HCT116 (cell line): ENCODE measurements at regions not wholly inside any gene's neighbourhood (a gene's known extent, or its start where the extent isn't known, plus 50 kb on each side); places are given as distances from the start of the nearest gene placed in this dataset.

Experiments used
- ATAC-seq: fragments of 200-7000 bp; cut with Tn5 transposase; 2 replicates; pipeline ENCODE4 v1.9.1; 2020; ENCODE audit warnings: mild to moderate bottlenecking, moderate library complexity
- BruUV-seq: library from RNA; stranded (reverse); fragments of 400-500 nt; replicated peaks from 2 replicates; lab custom pipeline; 2021; lab: Mats Ljungman, UMichigan
- CTCF ChIA-PET: fragments of 300-600 bp; sonication (Branson Sonifier 250); formaldehyde crosslinking; loops from one replicate; lab custom pipeline; 2021; ENCODE audit warnings: antibody characterized with exemption; lab: Charles Lee
- POLR2A ChIA-PET: fragments of 300-600, 350-600 bp; sonication (Branson Sonifier 250); formaldehyde crosslinking; loops from one replicate; lab custom pipeline; 2021; ENCODE audit warnings: antibody characterized with exemption; lab: Charles Lee
- RAD21 ChIA-PET, 2 experiments: fragments of 300-600 bp; sonication (Branson Sonifier 250); formaldehyde crosslinking; loops; one replicate each; lab custom pipeline; 2023; ENCODE audit warnings: low total read pairs in 2 of 2; ENCODE audit not compliant: uncharacterized antibody in 2 of 2, unreplicated experiment in 2 of 2, low non-redundant PET in 1 of 2; lab: Charles Lee
- DNase-seq: peaks from one replicate; pipeline ENCODE4 v3.0.0-alpha.2; 2010; ENCODE audit warnings: low read depth, low spot score
- H2AFZ ChIP-seq: fragments of 200-600 bp; shearing (Covaris generic), sonication (generic); 2 replicates; pipeline ENCODE4 v1.6.1; 2017; ENCODE audit warnings: low read depth, mixed run types, mixed read lengths, antibody characterized with exemption, low read length; ENCODE audit not compliant: poor library complexity, severe bottlenecking
- H3K27ac ChIP-seq: 2 replicates; pipeline ENCODE4 v1.5.1; 2012; ENCODE audit warnings: low read depth, low read length
- H3K27me3 ChIP-seq: fragments of 200-600 bp; sonication (generic); 2 replicates; pipeline ENCODE4 v1.6.1; 2016; ENCODE audit warnings: mixed run types, low read length, mixed read lengths; ENCODE audit not compliant: insufficient read depth
- H3K36me3 ChIP-seq, 2 experiments: fragments of 200-500 bp in 1 of 2; fragments of 200-600 bp in 1 of 2; sonication (Bioruptor generic) in 1 of 2; sonication (generic) in 1 of 2; 2 replicates each; pipeline versions ENCODE4 v1.5.1 to v1.6.1; 2014 to 2016; ENCODE audit warnings: low read length in 2 of 2, inconsistent platforms in 1 of 2, mixed read lengths in 1 of 2, mixed run types in 1 of 2; ENCODE audit not compliant: insufficient read depth in 2 of 2, control insufficient read depth in 1 of 2
- H3K4me1 ChIP-seq, 2 experiments: fragments of 200-600 bp in 1 of 2; sonication (generic) in 1 of 2; 2 replicates each; pipeline versions ENCODE4 v1.5.1 to v1.6.1; 2012 to 2017; ENCODE audit warnings: low read length in 2 of 2, inconsistent platforms in 1 of 2, mild to moderate bottlenecking in 1 of 2, mixed read lengths in 1 of 2, mixed run types in 1 of 2, moderate library complexity in 1 of 2; ENCODE audit not compliant: insufficient read depth in 2 of 2, control insufficient read depth in 1 of 2
- H3K4me2 ChIP-seq: fragments of 200-600 bp; sonication (generic); 2 replicates; pipeline ENCODE4 v1.6.1; 2017; ENCODE audit warnings: mixed run types, low read length, mixed read lengths
- H3K4me3 ChIP-seq, 2 experiments: fragments of 200-600 bp in 1 of 2; sonication (generic) in 1 of 2; replicated peaks in 1 of 2; 2 replicates each; pipeline ENCODE4 v1.5.1; 2011 to 2016; ENCODE audit warnings: low read length in 2 of 2, control low read depth in 1 of 2, low read depth in 1 of 2, mild to moderate bottlenecking in 1 of 2, mixed read lengths in 1 of 2, mixed run types in 1 of 2
- H3K79me2 ChIP-seq: fragments of 200-600 bp; sonication (generic); 2 replicates; pipeline ENCODE4 v1.6.1; 2017; ENCODE audit warnings: mild to moderate bottlenecking, mixed run types, low read length, moderate library complexity, mixed read lengths; ENCODE audit not compliant: insufficient read depth
- H3K9ac ChIP-seq: fragments of 200-600 bp; sonication (generic); 2 replicates; pipeline ENCODE4 v1.6.1; 2016; ENCODE audit warnings: low read length, mixed read lengths
- H3K9me2 ChIP-seq: fragments of 200-600 bp; sonication (generic), shearing (Covaris generic); 2 replicates; pipeline ENCODE4 v1.6.1; 2017; ENCODE audit warnings: mixed run types, mild to moderate bottlenecking, moderate library complexity; ENCODE audit not compliant: insufficient read depth
- H3K9me3 ChIP-seq, 2 experiments: fragments of 200-500 bp in 1 of 2; fragments of 200-600 bp in 1 of 2; sonication (Bioruptor generic) in 1 of 2; sonication (generic) in 1 of 2; 2 replicates each; pipeline ENCODE4 v1.6.1; 2014 to 2017; ENCODE audit warnings: low read length in 2 of 2, mixed read lengths in 2 of 2, inconsistent platforms in 1 of 2, low read depth in 1 of 2, mild to moderate bottlenecking in 1 of 2, mixed run types in 1 of 2, moderate library complexity in 1 of 2; ENCODE audit not compliant: control insufficient read depth in 1 of 2, insufficient read depth in 1 of 2
- H4K20me1 ChIP-seq: fragments of 200-600 bp; sonication (generic), shearing (Covaris generic); 2 replicates; pipeline ENCODE4 v1.6.1; 2017; ENCODE audit warnings: mixed run types, mild to moderate bottlenecking, moderate library complexity; ENCODE audit not compliant: insufficient read depth
- CEBPB ChIP-seq: IDR thresholded peaks from 2 replicates; pipeline ENCODE4 v1.6.1; 2012; ENCODE audit warnings: low read depth
- ELF1 ChIP-seq: IDR thresholded peaks from 2 replicates; pipeline ENCODE4 v1.6.1; 2012; ENCODE audit warnings: low read depth, borderline replicate concordance
- EZH2 ChIP-seq: fragments of 200-600 bp; sonication (generic); IDR thresholded peaks from 2 replicates; pipeline ENCODE4 v1.6.1; 2017; ENCODE audit warnings: antibody characterized with exemption, mixed run types
- EZH2phosphoT487 ChIP-seq: fragments of 200-600 bp; IDR thresholded peaks from 2 replicates; pipeline ENCODE4 v1.6.1; 2018; ENCODE audit warnings: antibody characterized with exemption, borderline replicate concordance
- POLR2AphosphoS5 ChIP-seq: IDR thresholded peaks from 2 replicates; pipeline ENCODE4 v1.6.1; 2011; ENCODE audit warnings: mild to moderate bottlenecking, low read depth, low read length, moderate library complexity
- SP1 ChIP-seq: IDR thresholded peaks from 2 replicates; pipeline ENCODE4 v1.6.1; 2012; ENCODE audit warnings: low read depth
- SRF ChIP-seq: IDR thresholded peaks from 2 replicates; pipeline ENCODE4 v1.6.1; 2012; ENCODE audit warnings: low read depth
- YY1 ChIP-seq: IDR thresholded peaks from 2 replicates; pipeline ENCODE4 v1.6.1; 2011; ENCODE audit warnings: low read length, low read depth, moderate library complexity, mild to moderate bottlenecking; ENCODE audit not compliant: insufficient replicate concordance; ENCODE audit errors: extremely low read depth
- ZNF274 ChIP-seq: fragments of 200-500 bp; sonication (Bioruptor generic); IDR thresholded peaks from 2 replicates; pipeline ENCODE4 v1.6.1; 2014; ENCODE audit warnings: mild to moderate bottlenecking, low read depth, low read length, inconsistent platforms
- intact Hi-C: fragments of 100-400 bp; cut with micrococcal nuclease; formaldehyde crosslinking; loops from 2 replicates; pipeline ENCODE4 v1.10.0; 2022
- TF ChIP-seq, protein P1 (sequence below): IDR thresholded peaks from 2 replicates; pipeline ENCODE4 v1.6.1; 2012
- TF ChIP-seq, protein P2 (sequence below), 3 experiments: fragments of 200-600 bp in 1 of 3; sonication (generic) in 1 of 3; IDR thresholded peaks in 2 of 3; conservative IDR thresholded peaks in 1 of 3; 2 replicates each; pipeline ENCODE4 v1.5.1; 2012 to 2017; ENCODE audit warnings: low read depth in 2 of 3, low read length in 2 of 3, antibody characterized with exemption in 1 of 3, borderline replicate concordance in 1 of 3, control low read depth in 1 of 3, mild to moderate bottlenecking in 1 of 3, mixed read lengths in 1 of 3, mixed run types in 1 of 3, moderate library complexity in 1 of 3; ENCODE audit not compliant: insufficient read depth in 1 of 3
- TF ChIP-seq, protein P3 (sequence below): IDR thresholded peaks from 2 replicates; pipeline ENCODE4 v1.6.1; 2011; ENCODE audit warnings: mild to moderate bottlenecking, low read length, moderate library complexity; ENCODE audit not compliant: insufficient replicate concordance; ENCODE audit errors: extremely low read depth

DNA sequence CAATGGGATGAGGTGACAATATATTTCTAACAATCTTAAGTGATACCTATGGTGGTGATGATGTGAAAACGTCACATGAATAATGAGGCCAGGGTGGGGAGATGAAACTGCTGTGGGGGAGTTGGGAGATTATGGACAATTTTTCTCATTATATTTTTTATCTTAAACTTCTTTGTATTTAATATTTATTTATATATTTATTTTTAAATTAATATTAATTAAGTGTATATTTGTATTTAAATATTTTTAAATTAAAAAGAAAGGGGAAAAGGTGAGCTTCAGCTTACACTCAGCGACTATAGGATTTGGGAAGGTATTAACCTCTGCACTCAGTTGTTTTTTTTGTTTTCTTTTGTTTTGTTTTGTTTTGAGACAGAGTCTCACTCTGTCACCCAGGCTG, 158.7 kb downstream of the PSMG1 start:
- ChIA-PET POLR2A (no interaction called here), RAD21 (no interaction called here), CTCF (no interaction called here)
- Histone ChIP-seq H3K9me3 (no peaks in the 10 kb centered on the region), H2AFZ (no peak overlapping the region), H3K27ac (no peak overlapping the region), H3K27me3 (no peaks in the 10 kb centered on the region), H3K9me2 (no peaks in the 10 kb centered on the region), H3K4me2 (no peak overlapping the region), H3K4me1 (peaks cover 0 to 12% of the 10 kb centered on the region in 2 experiments; a peak in 1 of 4 replicates), H4K20me1 (no peaks in the 10 kb centered on the region), H3K79me2 (no peaks in the 10 kb centered on the region), H3K4me3 (no peak overlapping the region), H3K36me3 (no peaks in the 10 kb centered on the region), H3K9ac (no peak overlapping the region)
- intact Hi-C loops, result loop anchor here (5.0 kb wide), 1 partner anchor 217 kb away; the partner anchor contains the start of gene ETS2
- ATAC-seq, result no peak
- no TSS peak for BruUV-seq
- TF ChIP-seq, protein P1, sequence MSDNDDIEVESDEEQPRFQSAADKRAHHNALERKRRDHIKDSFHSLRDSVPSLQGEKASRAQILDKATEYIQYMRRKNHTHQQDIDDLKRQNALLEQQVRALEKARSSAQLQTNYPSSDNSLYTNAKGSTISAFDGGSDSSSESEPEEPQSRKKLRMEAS, result no peak
- TF ChIP-seq YY1 (no peak), ELF1 (no peak), POLR2AphosphoS5 (no peak), SP1 (no peak), EZH2 (no peak), SRF (no peak), ZNF274 (no peak), EZH2phosphoT487 (no peak), CEBPB (no peak)
- TF ChIP-seq, protein P2, sequence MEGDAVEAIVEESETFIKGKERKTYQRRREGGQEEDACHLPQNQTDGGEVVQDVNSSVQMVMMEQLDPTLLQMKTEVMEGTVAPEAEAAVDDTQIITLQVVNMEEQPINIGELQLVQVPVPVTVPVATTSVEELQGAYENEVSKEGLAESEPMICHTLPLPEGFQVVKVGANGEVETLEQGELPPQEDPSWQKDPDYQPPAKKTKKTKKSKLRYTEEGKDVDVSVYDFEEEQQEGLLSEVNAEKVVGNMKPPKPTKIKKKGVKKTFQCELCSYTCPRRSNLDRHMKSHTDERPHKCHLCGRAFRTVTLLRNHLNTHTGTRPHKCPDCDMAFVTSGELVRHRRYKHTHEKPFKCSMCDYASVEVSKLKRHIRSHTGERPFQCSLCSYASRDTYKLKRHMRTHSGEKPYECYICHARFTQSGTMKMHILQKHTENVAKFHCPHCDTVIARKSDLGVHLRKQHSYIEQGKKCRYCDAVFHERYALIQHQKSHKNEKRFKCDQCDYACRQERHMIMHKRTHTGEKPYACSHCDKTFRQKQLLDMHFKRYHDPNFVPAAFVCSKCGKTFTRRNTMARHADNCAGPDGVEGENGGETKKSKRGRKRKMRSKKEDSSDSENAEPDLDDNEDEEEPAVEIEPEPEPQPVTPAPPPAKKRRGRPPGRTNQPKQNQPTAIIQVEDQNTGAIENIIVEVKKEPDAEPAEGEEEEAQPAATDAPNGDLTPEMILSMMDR (IDR thresholded peaks at IDR 0.05 in 2 of 3, conservative IDR thresholded peaks at IDR 0.05 in 1 of 3; ENCODE audit: borderline replicate concordance in 1 of 3, insufficient read depth in 1 of 3, low read depth in 2 of 3, low read length in 2 of 3), result no peak
- TF ChIP-seq, protein P3, sequence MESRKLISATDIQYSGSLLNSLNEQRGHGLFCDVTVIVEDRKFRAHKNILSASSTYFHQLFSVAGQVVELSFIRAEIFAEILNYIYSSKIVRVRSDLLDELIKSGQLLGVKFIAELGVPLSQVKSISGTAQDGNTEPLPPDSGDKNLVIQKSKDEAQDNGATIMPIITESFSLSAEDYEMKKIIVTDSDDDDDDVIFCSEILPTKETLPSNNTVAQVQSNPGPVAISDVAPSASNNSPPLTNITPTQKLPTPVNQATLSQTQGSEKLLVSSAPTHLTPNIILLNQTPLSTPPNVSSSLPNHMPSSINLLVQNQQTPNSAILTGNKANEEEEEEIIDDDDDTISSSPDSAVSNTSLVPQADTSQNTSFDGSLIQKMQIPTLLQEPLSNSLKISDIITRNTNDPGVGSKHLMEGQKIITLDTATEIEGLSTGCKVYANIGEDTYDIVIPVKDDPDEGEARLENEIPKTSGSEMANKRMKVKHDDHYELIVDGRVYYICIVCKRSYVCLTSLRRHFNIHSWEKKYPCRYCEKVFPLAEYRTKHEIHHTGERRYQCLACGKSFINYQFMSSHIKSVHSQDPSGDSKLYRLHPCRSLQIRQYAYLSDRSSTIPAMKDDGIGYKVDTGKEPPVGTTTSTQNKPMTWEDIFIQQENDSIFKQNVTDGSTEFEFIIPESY, result no peak
- TF ChIP-seq, all 23 proteins: peak for 0
- no peak for DNase-seq
